ENCODE measurements at regions not wholly inside any gene's neighbourhood (a gene's known extent, or its start where the extent isn't known, plus 50 kb on each side); places are given as distances from the start of the nearest gene placed in this dataset.

- TF ChIP-seq POLR2AphosphoS5 (IDR thresholded peaks at IDR 0.05) (no peak), EP300 (IDR thresholded peaks at IDR 0.05) (no peak), POLR2A (IDR thresholded peaks at IDR 0.05; ENCODE audit: low read depth) (no peak)
Observed at GRCh38 chr3:25184641-25185250, 243.3 kb upstream of the RARB start.

Data from esophagus muscularis mucosa (tissue), 3 donors.